H1 (cell line): ENCODE measurements at regions not wholly inside any gene's neighbourhood (a gene's known extent, or its start where the extent isn't known, plus 50 kb on each side); places are given as distances from the start of the nearest gene placed in this dataset.

Experiments
- GABPA ChIP-seq: IDR thresholded peaks from 2 replicates; pipeline ENCODE4 v1.6.1; 2011; ENCODE audit warnings: mild to moderate bottlenecking, low read length, moderate library complexity, borderline replicate concordance; ENCODE audit not compliant: insufficient read depth
- MAX ChIP-seq: IDR thresholded peaks from 2 replicates; pipeline ENCODE4 v1.6.1; 2012; ENCODE audit warnings: inconsistent platforms
- POLR2AphosphoS5 ChIP-seq: IDR thresholded peaks from 2 replicates; pipeline ENCODE4 v1.6.1; 2011; ENCODE audit warnings: low read depth, low read length

GRCh38 chr12:4191149-4191548 lies 82.4 kb upstream of the CCND2 start:
- no peak for TF ChIP-seq MAX
- TF ChIP-seq GABPA: no peak
- TF ChIP-seq POLR2AphosphoS5: no peak
